Suprapubic skin (tissue), 3 donors: ENCODE measurements at regions not wholly inside any gene's neighbourhood (a gene's known extent, or its start where the extent isn't known, plus 50 kb on each side); places are given as distances from the start of the nearest gene placed in this dataset.

Experiments
- POLR2AphosphoS5 ChIP-seq, 3 donors: sonication (generic); formaldehyde crosslinking; IDR thresholded peaks; one replicate each; pipeline ENCODE4 v1.6.1; 2017; ENCODE audit warnings: antibody characterized with exemption in 3 of 3
- TF ChIP-seq, protein P1 (sequence below), 2 donors: fragments of 200-600 bp in 1 of 2; fragments of 450-650 bp in 1 of 2; sonication (generic) in 1 of 2; IDR thresholded peaks; one replicate each; pipeline ENCODE4 v1.5.1; 2016 to 2019; ENCODE audit warnings: antibody characterized with exemption in 2 of 2, mild to moderate bottlenecking in 1 of 2, moderate library complexity in 1 of 2

DNA sequence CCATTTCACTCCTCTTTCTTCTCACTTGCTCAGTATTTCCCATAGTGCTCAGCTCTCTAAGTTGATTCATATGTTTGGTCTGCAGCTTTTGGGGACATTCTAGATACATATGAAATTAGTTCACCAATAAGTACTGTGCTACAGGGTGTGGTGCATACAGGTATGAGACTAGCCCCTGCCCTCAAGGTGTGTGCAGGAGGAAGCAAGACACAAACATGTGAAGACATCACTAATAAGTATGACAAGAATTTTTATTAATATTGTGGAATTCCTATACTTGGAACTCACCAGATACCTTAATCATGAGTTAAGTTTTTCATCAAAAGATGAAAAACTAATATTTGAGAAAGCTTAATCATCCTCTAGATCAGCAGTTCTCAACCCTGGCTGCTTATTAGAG lies 505.2 kb downstream of the ZNF674 start:
- TF ChIP-seq, protein P1, sequence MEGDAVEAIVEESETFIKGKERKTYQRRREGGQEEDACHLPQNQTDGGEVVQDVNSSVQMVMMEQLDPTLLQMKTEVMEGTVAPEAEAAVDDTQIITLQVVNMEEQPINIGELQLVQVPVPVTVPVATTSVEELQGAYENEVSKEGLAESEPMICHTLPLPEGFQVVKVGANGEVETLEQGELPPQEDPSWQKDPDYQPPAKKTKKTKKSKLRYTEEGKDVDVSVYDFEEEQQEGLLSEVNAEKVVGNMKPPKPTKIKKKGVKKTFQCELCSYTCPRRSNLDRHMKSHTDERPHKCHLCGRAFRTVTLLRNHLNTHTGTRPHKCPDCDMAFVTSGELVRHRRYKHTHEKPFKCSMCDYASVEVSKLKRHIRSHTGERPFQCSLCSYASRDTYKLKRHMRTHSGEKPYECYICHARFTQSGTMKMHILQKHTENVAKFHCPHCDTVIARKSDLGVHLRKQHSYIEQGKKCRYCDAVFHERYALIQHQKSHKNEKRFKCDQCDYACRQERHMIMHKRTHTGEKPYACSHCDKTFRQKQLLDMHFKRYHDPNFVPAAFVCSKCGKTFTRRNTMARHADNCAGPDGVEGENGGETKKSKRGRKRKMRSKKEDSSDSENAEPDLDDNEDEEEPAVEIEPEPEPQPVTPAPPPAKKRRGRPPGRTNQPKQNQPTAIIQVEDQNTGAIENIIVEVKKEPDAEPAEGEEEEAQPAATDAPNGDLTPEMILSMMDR (IDR thresholded peaks at IDR 0.05) = no peak
- no peak for TF ChIP-seq POLR2AphosphoS5 (IDR thresholded peaks at IDR 0.05)
